HG03097 (cell line): ENCODE measurements at regions not wholly inside any gene's neighbourhood (a gene's known extent, or its start where the extent isn't known, plus 50 kb on each side); places are given as distances from the start of the nearest gene placed in this dataset.
A peak's percentile ranks its signal among the peaks of the same experiment; 100 is the strongest.
"Not testable (repeated sequence)": the region's sequence is repeated elsewhere in the genome, so short reads cannot be mapped to it uniquely, and the experiment has no call there.

ENCODE experiments used
- ATAC-seq: cut with Tn5 transposase; IDR thresholded peaks from one replicate; pipeline ENCODE4 v1.9.1; 2021; ENCODE audit not compliant: unreplicated experiment, low FRiP score

- ATAC-seq: peak; percentile 72
These were observed 84.7 kb downstream of the METTL2B start for GRCh38 chr7:128561116-128561722.

GRCh38 chr7:128562795-128563194, 86.2 kb downstream of the METTL2B start:
- ATAC-seq: not testable (repeated sequence)

GRCh38 chr7:128564123-128564700, 87.7 kb downstream of the METTL2B start:
- ATAC-seq: not testable (repeated sequence)

GRCh38 chr7:128564932-128565864, 88.7 kb downstream of the METTL2B start:
- ATAC-seq: not testable (repeated sequence)

GRCh38 chr7:128575277-128575676, 96.8 kb upstream of the GARIN1A start:
- ATAC-seq: not testable (repeated sequence)

- ATAC-seq: not testable (repeated sequence)
These were observed 95.1 kb upstream of the GARIN1A start for GRCh38 chr7:128576953-128577352.

- not testable (repeated sequence) for ATAC-seq
These were observed 92.2 kb upstream of the GARIN1A start for GRCh38 chr7:128579843-128580242.

GRCh38 chr7:128581100-128581499, 91.0 kb upstream of the GARIN1A start:
- not testable (repeated sequence) for ATAC-seq

- not testable (repeated sequence) for ATAC-seq
These were observed 90.1 kb upstream of the GARIN1A start for GRCh38 chr7:128581825-128582561.

- not testable (repeated sequence) for ATAC-seq
These were observed 85.4 kb upstream of the GARIN1A start for GRCh38 chr7:128586715-128587114.

- ATAC-seq: no peak
These were observed 80.4 kb upstream of the GARIN1A start for GRCh38 chr7:128591705-128592104.

- ATAC-seq: not testable (repeated sequence)
These were observed 79.9 kb upstream of the GARIN1A start for GRCh38 chr7:128592209-128592608.

- not testable (repeated sequence) for ATAC-seq
These were observed 78.0 kb upstream of the GARIN1A start for GRCh38 chr7:128594061-128594460.

GRCh38 chr7:128596336-128597128, 75.6 kb upstream of the GARIN1A start:
- not testable (repeated sequence) for ATAC-seq

- not testable (repeated sequence) for ATAC-seq
These were observed 73.1 kb upstream of the GARIN1A start for GRCh38 chr7:128598946-128599345.

- ATAC-seq: not testable (repeated sequence)
These were observed 63.2 kb upstream of the GARIN1A start for GRCh38 chr7:128608678-128609421.

GRCh38 chr7:128613366-128613765, 58.7 kb upstream of the GARIN1A start:
- ATAC-seq: not testable (repeated sequence)

- ATAC-seq: not testable (repeated sequence)
These were observed 57.3 kb upstream of the GARIN1A start for GRCh38 chr7:128614812-128615211.

GRCh38 chr7:128616799-128617198, 55.3 kb upstream of the GARIN1A start:
- not testable (repeated sequence) for ATAC-seq
